NB4 (cell line): ENCODE measurements at regions not wholly inside any gene's neighbourhood (a gene's known extent, or its start where the extent isn't known, plus 50 kb on each side); places are given as distances from the start of the nearest gene placed in this dataset.

Experiments used
- DNase-seq: peaks from one replicate; pipeline ENCODE4 v3.0.0; 2010; ENCODE audit warnings: low read depth
- H3K4me3 ChIP-seq: one replicate; pipeline ENCODE4 v1.5.1; 2011; ENCODE audit warnings: mild to moderate bottlenecking, low read depth, low read length, moderate library complexity
- CTCF ChIP-seq: IDR thresholded peaks from one replicate; pipeline ENCODE4 v1.5.1; 2012; ENCODE audit warnings: low read depth, low read length
- MAX ChIP-seq: IDR thresholded peaks from 2 replicates; pipeline ENCODE4 v1.6.1; 2011; ENCODE audit warnings: low read depth, low read length
- MYC ChIP-seq: IDR thresholded peaks from 2 replicates; pipeline ENCODE4 v1.6.1; 2011; ENCODE audit warnings: low read depth, low read length
- POLR2A ChIP-seq: IDR thresholded peaks from 2 replicates; pipeline ENCODE4 v1.6.1; 2011; ENCODE audit warnings: mild to moderate bottlenecking; ENCODE audit not compliant: insufficient read length; ENCODE audit errors: extremely low read depth

- DNase-seq, result no peak
- H3K4me3 ChIP-seq, result no peak overlapping the region
- TF ChIP-seq MYC, result no peak
Observed at GRCh38 chr7:98500764-98501163, 99.9 kb upstream of the BAIAP2L1 start.

- no peak for TF ChIP-seq POLR2A
- no peak for TF ChIP-seq MYC
- TF ChIP-seq CTCF, result no peak
- TF ChIP-seq MAX, result no peak
- H3K4me3 ChIP-seq, result no peak overlapping the region
Observed at GRCh38 chr7:98496618-98497017, 95.7 kb upstream of the BAIAP2L1 start.

GRCh38 chr7:98495200-98495955, 94.5 kb upstream of the BAIAP2L1 start:
- no peak overlapping the region for H3K4me3 ChIP-seq
- no peak for DNase-seq
- TF ChIP-seq MYC, result no peak

More at GRCh38 chr7:98496618-98497017, 95.7 kb upstream of the BAIAP2L1 start:
- no peak for DNase-seq

- no peak for DNase-seq
- no peak for TF ChIP-seq MYC
- no peak for TF ChIP-seq MAX
- no peak for TF ChIP-seq POLR2A
- no peak for TF ChIP-seq CTCF
- H3K4me3 ChIP-seq, result no peak overlapping the region
Observed at GRCh38 chr7:98493030-98493778, 92.3 kb upstream of the BAIAP2L1 start.

GRCh38 chr7:98488167-98488566, 87.3 kb upstream of the BAIAP2L1 start:
- DNase-seq, result no peak
- H3K4me3 ChIP-seq, result no peak overlapping the region
- TF ChIP-seq POLR2A (no peak), MYC (no peak), MAX (no peak), CTCF (no peak)

- DNase-seq, result no peak
- TF ChIP-seq POLR2A (no peak), MYC (no peak), MAX (no peak), CTCF (no peak)
- no peak overlapping the region for H3K4me3 ChIP-seq
Observed at GRCh38 chr7:98483964-98484545, 83.2 kb upstream of the BAIAP2L1 start.
